ENCODE measurements at regions not wholly inside any gene's neighbourhood (a gene's known extent, or its start where the extent isn't known, plus 50 kb on each side); places are given as distances from the start of the nearest gene placed in this dataset.
"Not testable (repeated sequence)": the region's sequence is repeated elsewhere in the genome, so short reads cannot be mapped to it uniquely, and the experiment has no call there.

- H3K4me3 ChIP-seq (ENCODE audit: low read depth, low read length), result no peak overlapping the region
- no peak for TF ChIP-seq CTCF (IDR thresholded peaks at IDR 0.05; ENCODE audit: control insufficient read depth, extremely low read depth, insufficient read depth)
- DNase-seq (ENCODE audit: low read depth), result no peak
Measured at GRCh38 chr7:16267953-16268820, 153.2 kb downstream of the CRPPA start.

DNA sequence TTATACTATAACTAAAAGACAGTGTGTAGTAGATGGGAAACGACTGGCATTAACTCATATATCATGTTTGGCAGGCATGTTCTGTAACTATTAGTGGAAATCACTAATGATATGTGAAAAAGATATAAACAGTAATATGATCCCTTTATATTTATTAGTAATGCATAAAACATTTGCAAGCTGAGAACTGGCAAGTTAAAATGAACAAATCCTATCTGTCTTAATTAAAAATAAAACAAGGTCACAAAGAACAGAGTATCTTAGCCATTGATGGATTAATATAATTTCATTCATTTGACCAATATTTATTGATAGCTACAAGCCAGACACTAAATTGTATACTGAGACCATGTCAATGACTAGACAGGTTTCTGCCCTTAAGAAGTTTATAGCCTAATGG, 154.5 kb downstream of the CRPPA start:
- no peak for DNase-seq (ENCODE audit: low read depth)
- TF ChIP-seq CTCF (IDR thresholded peaks at IDR 0.05; ENCODE audit: control insufficient read depth, extremely low read depth, insufficient read depth), result no peak
- H3K4me3 ChIP-seq (ENCODE audit: low read depth, low read length), result no peak overlapping the region

GRCh38 chr7:16266470-16266869, 154.9 kb downstream of the CRPPA start:
- not testable (repeated sequence) for H3K4me3 ChIP-seq (ENCODE audit: low read depth, low read length)

GRCh38 chr7:16265863-16266458, 155.4 kb downstream of the CRPPA start:
- no peak overlapping the region for H3K4me3 ChIP-seq (ENCODE audit: low read depth, low read length)
- DNase-seq (ENCODE audit: low read depth), result no peak

More at GRCh38 chr7:16266470-16266869, 154.9 kb downstream of the CRPPA start:
- DNase-seq (ENCODE audit: low read depth), result not testable (repeated sequence)

DNA sequence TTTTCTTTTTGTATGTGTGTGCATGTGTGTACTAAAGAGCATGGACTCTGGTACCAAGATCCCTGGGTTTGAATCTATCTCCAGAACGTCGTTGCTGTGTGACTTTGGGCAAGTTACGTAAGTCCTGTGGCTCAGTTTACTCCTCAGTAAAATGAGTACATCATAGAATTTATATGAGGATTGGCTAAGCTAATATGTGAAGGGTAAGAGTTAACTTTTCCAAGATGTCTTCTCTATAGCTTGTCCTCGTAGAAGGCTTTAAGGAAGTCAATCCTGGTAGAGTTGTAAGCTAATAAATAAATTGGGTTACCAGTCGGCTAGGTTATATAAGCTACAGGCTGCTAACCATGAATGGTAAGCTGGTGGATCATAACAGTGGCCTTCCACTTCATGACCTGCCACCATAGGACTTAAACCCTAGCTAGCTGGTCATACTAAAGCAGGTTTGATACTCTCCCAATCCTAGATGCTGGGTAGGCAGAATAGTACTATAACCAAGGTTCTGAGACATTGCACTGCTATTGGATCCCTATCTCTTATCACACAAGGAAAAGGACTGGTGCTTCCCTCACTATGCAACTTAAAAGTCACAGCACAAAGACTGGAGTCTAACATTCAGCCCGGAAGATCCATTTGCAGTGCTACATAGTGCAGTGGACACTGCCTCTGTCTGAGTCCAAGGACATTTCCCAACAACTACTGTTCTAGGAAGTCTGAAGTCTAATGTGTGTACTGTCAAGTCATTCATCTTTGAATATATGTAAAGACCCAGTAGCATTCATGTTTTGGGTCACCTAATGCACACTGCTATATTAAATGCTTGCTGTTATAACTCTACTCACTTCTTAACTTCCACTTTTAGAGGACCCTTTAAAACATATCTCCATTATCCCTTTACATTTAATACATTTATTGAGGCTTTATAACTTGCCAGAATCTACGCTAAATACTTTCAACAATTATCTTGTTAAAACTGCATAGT, 156.2 kb downstream of the CRPPA start:
- H3K4me3 ChIP-seq (ENCODE audit: low read depth, low read length), result no peak overlapping the region
- DNase-seq (ENCODE audit: low read depth), result no peak
- TF ChIP-seq CTCF (IDR thresholded peaks at IDR 0.05; ENCODE audit: control insufficient read depth, extremely low read depth, insufficient read depth), result no peak

More at GRCh38 chr7:16265863-16266458, 155.4 kb downstream of the CRPPA start:
- no peak for TF ChIP-seq CTCF (IDR thresholded peaks at IDR 0.05; ENCODE audit: control insufficient read depth, extremely low read depth, insufficient read depth)

GRCh38 chr7:16264036-16264819, 157.1 kb downstream of the CRPPA start:
- TF ChIP-seq CTCF (IDR thresholded peaks at IDR 0.05; ENCODE audit: control insufficient read depth, extremely low read depth, insufficient read depth), result no peak
- DNase-seq (ENCODE audit: low read depth), result no peak
- H3K4me3 ChIP-seq (ENCODE audit: low read depth, low read length), result no peak overlapping the region

- not testable (repeated sequence) for H3K4me3 ChIP-seq (ENCODE audit: low read depth, low read length); DNase-seq (ENCODE audit: low read depth)
Measured at GRCh38 chr7:16263377-16263776, 158.0 kb downstream of the CRPPA start.

Measured in LNCaP clone FGC (cell line).